ENCODE measurements at regions not wholly inside any gene's neighbourhood (a gene's known extent, or its start where the extent isn't known, plus 50 kb on each side); places are given as distances from the start of the nearest gene placed in this dataset.

DNA sequence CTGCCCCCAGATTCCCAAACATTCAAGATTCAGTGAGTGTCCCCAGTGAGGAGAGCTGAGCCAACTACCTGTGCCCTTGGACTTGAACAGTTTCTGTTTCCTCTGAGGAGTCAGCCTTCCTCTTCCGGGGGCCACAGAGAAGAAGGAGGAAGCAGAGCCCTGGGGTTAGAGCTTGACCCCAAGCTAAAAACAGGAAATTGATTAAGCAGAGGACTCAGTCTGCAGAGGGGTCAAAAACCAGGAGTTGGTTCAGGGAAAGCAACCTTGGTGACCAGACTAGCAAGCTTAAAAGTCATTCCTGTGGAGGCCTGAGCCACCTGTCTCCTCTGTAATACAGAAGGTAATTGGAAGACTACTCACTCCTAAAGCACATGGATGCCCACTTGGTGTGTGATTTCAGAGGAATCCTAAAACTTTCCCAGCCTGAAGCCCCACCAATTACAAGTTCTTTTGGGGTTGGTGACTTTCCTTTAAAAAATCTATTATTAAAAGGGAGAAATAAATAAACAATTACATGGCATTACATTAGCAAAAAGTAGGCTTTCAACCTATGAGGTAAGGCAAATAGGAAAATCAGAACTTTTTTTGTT, 64.2 kb upstream of the SELENOP start:
- 54% methylated on average over 1 of the region's 1 CpG for WGBS
- intact Hi-C loops (cut with DNase I), result no loop called here
- Histone ChIP-seq H3K4me3 (no peak overlapping the region), H3K36me3 (no peaks in the 10 kb centered on the region), H3K9me3 (no peaks in the 10 kb centered on the region), H3K27me3 (peaks cover 0 to 3% (median 0%) of the 10 kb centered on the region in 4 donors), H3K4me1 (peaks cover 3 to 10% (median 3%) of the 10 kb centered on the region in 4 donors), H3K27ac (replicated peaks in 1 of 4) (no peak overlapping the region)
- no peak for DNase-seq (ENCODE audit: extremely low spot score)
- TF ChIP-seq EP300 (IDR thresholded peaks at IDR 0.05), result no peak
- TF ChIP-seq POLR2A (IDR thresholded peaks at IDR 0.05; ENCODE audit: low read depth), result no peak
- TF ChIP-seq CTCF (IDR thresholded peaks at IDR 0.05), result no peak
- no peak for TF ChIP-seq POLR2AphosphoS5 (IDR thresholded peaks at IDR 0.05)

DNA sequence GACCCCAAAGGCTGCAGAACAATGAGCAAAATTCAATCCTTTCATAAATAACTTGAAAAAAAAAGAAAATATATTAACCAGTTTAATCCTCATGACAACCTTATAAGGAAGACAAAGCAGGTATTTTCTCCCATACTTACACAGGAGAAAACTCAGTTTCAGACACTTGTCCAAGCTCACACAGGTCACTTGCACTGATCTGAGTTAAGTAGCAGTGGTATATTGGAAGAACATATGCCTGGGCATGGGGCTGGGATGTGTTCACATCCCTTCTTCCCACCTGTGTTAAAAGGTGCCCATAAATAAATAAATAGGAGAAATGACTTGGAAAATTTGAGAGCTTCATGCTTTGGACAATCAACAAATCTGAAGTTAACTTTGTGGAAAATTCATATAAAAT, 63.5 kb upstream of the SELENOP start:
- intact Hi-C loops (cut with DNase I), result no loop called here
- Histone ChIP-seq H3K36me3 (no peaks in the 10 kb centered on the region), H3K27me3 (peaks cover 0 to 3% (median 0%) of the 10 kb centered on the region in 4 donors), H3K4me1 (peaks cover 3 to 10% (median 3%) of the 10 kb centered on the region in 4 donors), H3K9me3 (no peaks in the 10 kb centered on the region), H3K4me3 (no peak overlapping the region), H3K27ac (replicated peaks in 1 of 4) (no peak overlapping the region)
- TF ChIP-seq EP300 (IDR thresholded peaks at IDR 0.05), result no peak
- no peak for TF ChIP-seq POLR2AphosphoS5 (IDR thresholded peaks at IDR 0.05)
- TF ChIP-seq POLR2A (IDR thresholded peaks at IDR 0.05; ENCODE audit: low read depth), result no peak
- no peak for TF ChIP-seq CTCF (IDR thresholded peaks at IDR 0.05)
- DNase-seq (ENCODE audit: extremely low spot score), result no peak

GRCh38 chr5:42874621-42875198, 63.0 kb upstream of the SELENOP start:
- Histone ChIP-seq H3K4me1 (peaks cover 3 to 10% (median 3%) of the 10 kb centered on the region in 4 donors), H3K36me3 (no peaks in the 10 kb centered on the region), H3K27me3 (peaks cover 0 to 3% (median 0%) of the 10 kb centered on the region in 4 donors), H3K9me3 (no peaks in the 10 kb centered on the region), H3K4me3 (no peak overlapping the region), H3K27ac (replicated peaks in 1 of 4) (no peak overlapping the region)
- no peak for DNase-seq (ENCODE audit: extremely low spot score)
- 55% methylated on average over 2 of the region's 2 CpGs for WGBS
- intact Hi-C loops (cut with DNase I), result no loop called here
- no peak for TF ChIP-seq CTCF (IDR thresholded peaks at IDR 0.05)
- no peak for TF ChIP-seq POLR2A (IDR thresholded peaks at IDR 0.05; ENCODE audit: low read depth)
- TF ChIP-seq POLR2AphosphoS5 (IDR thresholded peaks at IDR 0.05), result no peak
- TF ChIP-seq EP300 (IDR thresholded peaks at IDR 0.05), result no peak

DNA sequence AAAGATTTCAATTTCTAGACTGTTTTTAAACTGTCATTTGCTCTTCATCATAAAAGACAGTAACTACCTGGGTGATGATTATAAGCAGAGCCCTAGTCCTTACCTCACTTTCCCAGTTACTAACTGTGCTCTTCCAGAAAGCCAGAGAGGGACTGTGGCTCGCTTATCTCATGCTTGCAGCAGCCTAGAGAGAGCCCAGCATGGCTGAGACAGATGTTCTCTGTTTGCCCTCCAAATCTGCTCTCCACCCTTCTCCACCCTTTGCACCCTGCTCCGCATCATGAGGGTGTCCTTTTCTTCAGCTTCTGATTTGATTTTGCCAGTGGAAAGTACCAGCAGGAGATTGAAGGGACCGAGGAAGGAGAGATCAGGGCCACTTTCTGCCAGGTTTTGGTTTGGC, 61.2 kb upstream of the SELENOP start:
- WGBS, result 91% methylated on average over 3 of the region's 3 CpGs
- DNase-seq (ENCODE audit: extremely low spot score), result no peak
- peaks cover 0 to 3% (median 0%) of the 10 kb centered on the region in 4 donors for H3K27me3 ChIP-seq
- TF ChIP-seq CTCF (IDR thresholded peaks at IDR 0.05) (no peak), POLR2A (IDR thresholded peaks at IDR 0.05; ENCODE audit: low read depth) (no peak), EP300 (IDR thresholded peaks at IDR 0.05) (no peak), POLR2AphosphoS5 (IDR thresholded peaks at IDR 0.05) (no peak)
- H3K4me3 ChIP-seq, result no peak overlapping the region
- H3K36me3 ChIP-seq, result no peaks in the 10 kb centered on the region
- H3K9me3 ChIP-seq, result peaks cover 0 to 10% (median 0%) of the 10 kb centered on the region in 4 donors
- H3K4me1 ChIP-seq, result peaks cover 0 to 5% (median 3%) of the 10 kb centered on the region in 4 donors
- intact Hi-C loops (cut with DNase I), result no loop called here
- no peak overlapping the region for H3K27ac ChIP-seq (replicated peaks in 1 of 4)
